ENCODE measurements at regions not wholly inside any gene's neighbourhood (a gene's known extent, or its start where the extent isn't known, plus 50 kb on each side); places are given as distances from the start of the nearest gene placed in this dataset.
"Not testable (repeated sequence)": the region's sequence is repeated elsewhere in the genome, so short reads cannot be mapped to it uniquely, and the experiment has no call there.

- no peak overlapping the region for H3K4me3 ChIP-seq
- no peak for TF ChIP-seq POLR2A (IDR thresholded peaks at IDR 0.05)
- H3K36me3 ChIP-seq (ENCODE audit: low read depth, missing control alignments) = no peaks in the 10 kb centered on the region
- no peaks in the 10 kb centered on the region for H3K27me3 ChIP-seq
- DNase-seq = no peak
- H3K9me3 ChIP-seq = no peaks in the 10 kb centered on the region
- H3K27ac ChIP-seq = no peak overlapping the region
- intact Hi-C loops (cut with DNase I; ENCODE audit: low total_unique reads) = no loop called here
- H3K4me1 ChIP-seq = no peaks in the 10 kb centered on the region
Observed at GRCh38 chr9:82776508-82776907, 286.4 kb downstream of the RASEF start.

- no peak overlapping the region for H3K27ac ChIP-seq
- 93 to 94% methylated on average over 3 of the region's 3 CpGs for WGBS, 2 donors
- H3K4me1 ChIP-seq = no peaks in the 10 kb centered on the region
- no peaks in the 10 kb centered on the region for H3K36me3 ChIP-seq (ENCODE audit: low read depth, missing control alignments)
- DNase-seq = no peak
- no peaks in the 10 kb centered on the region for H3K27me3 ChIP-seq
- TF ChIP-seq CTCF (IDR thresholded peaks at IDR 0.05) (no peak), POLR2A (IDR thresholded peaks at IDR 0.05) (no peak)
- intact Hi-C loops (cut with DNase I; ENCODE audit: low total_unique reads) = no loop called here
- H3K4me3 ChIP-seq = no peak overlapping the region
- no peaks in the 10 kb centered on the region for H3K9me3 ChIP-seq
Observed at GRCh38 chr9:82777366-82777765, 285.6 kb downstream of the RASEF start.

GRCh38 chr9:82778923-82779322, 284.0 kb downstream of the RASEF start:
- H3K27me3 ChIP-seq; H3K27ac ChIP-seq; H3K4me1 ChIP-seq; H3K9me3 ChIP-seq; H3K36me3 ChIP-seq (ENCODE audit: low read depth, missing control alignments); intact Hi-C loops (cut with DNase I; ENCODE audit: low total_unique reads); DNase-seq; H3K4me3 ChIP-seq: not testable (repeated sequence)
- 89 to 95% methylated on average over 4 of the region's 4 CpGs for WGBS, 2 donors

- Histone ChIP-seq H3K36me3 (ENCODE audit: low read depth, missing control alignments) (no peaks in the 10 kb centered on the region), H3K4me1 (no peaks in the 10 kb centered on the region), H3K9me3 (no peaks in the 10 kb centered on the region), H3K27ac (no peak overlapping the region), H3K27me3 (no peaks in the 10 kb centered on the region), H3K4me3 (no peak overlapping the region)
- intact Hi-C loops (cut with DNase I; ENCODE audit: low total_unique reads) = no loop called here
- DNase-seq = no peak
- no peak for TF ChIP-seq CTCF (IDR thresholded peaks at IDR 0.05)
- no peak for TF ChIP-seq POLR2A (IDR thresholded peaks at IDR 0.05)
- WGBS, 2 donors = 93 to 97% methylated on average over 2 of the region's 2 CpGs
Observed at GRCh38 chr9:82780017-82780416, 282.9 kb downstream of the RASEF start.

- H3K4me1 ChIP-seq = no peaks in the 10 kb centered on the region
- H3K27ac ChIP-seq = no peak overlapping the region
- no peak overlapping the region for H3K4me3 ChIP-seq
- no peaks in the 10 kb centered on the region for H3K36me3 ChIP-seq (ENCODE audit: low read depth, missing control alignments)
- no peaks in the 10 kb centered on the region for H3K9me3 ChIP-seq
- 35 to 53% methylated on average over 6 of the region's 6 CpGs for WGBS, 2 donors
- intact Hi-C loops (cut with DNase I; ENCODE audit: low total_unique reads) = no loop called here
- TF ChIP-seq POLR2A (IDR thresholded peaks at IDR 0.05) = no peak
- no peak for TF ChIP-seq CTCF (IDR thresholded peaks at IDR 0.05)
- peak; percentile 17 for DNase-seq
- no peaks in the 10 kb centered on the region for H3K27me3 ChIP-seq
Observed at GRCh38 chr9:82781921-82782392, 281.0 kb downstream of the RASEF start.

GRCh38 chr9:82783045-82783444, 279.9 kb downstream of the RASEF start:
- 95 to 98% methylated on average over 1 of the region's 1 CpG for WGBS, 2 donors

More at GRCh38 chr9:82783045-82783444, 279.9 kb downstream of the RASEF start:
- no peaks in the 10 kb centered on the region for H3K36me3 ChIP-seq (ENCODE audit: low read depth, missing control alignments)
- H3K4me3 ChIP-seq = no peak overlapping the region
- intact Hi-C loops (cut with DNase I; ENCODE audit: low total_unique reads) = no loop called here
- no peak for DNase-seq
- no peaks in the 10 kb centered on the region for H3K4me1 ChIP-seq
- no peaks in the 10 kb centered on the region for H3K27me3 ChIP-seq
- no peak for TF ChIP-seq POLR2A (IDR thresholded peaks at IDR 0.05)
- TF ChIP-seq CTCF (IDR thresholded peaks at IDR 0.05) = no peak
- no peak overlapping the region for H3K27ac ChIP-seq
- H3K9me3 ChIP-seq = no peaks in the 10 kb centered on the region

Measured in testis (tissue), 2 donors.